GM12874 (cell line): ENCODE measurements at regions not wholly inside any gene's neighbourhood (a gene's known extent, or its start where the extent isn't known, plus 50 kb on each side); places are given as distances from the start of the nearest gene placed in this dataset.

Experiments
- TF ChIP-seq, protein P1 (sequence below): IDR thresholded peaks from 2 replicates; pipeline ENCODE4 v1.5.1; 2011; ENCODE audit warnings: low read depth, mild to moderate bottlenecking, control low read depth, low read length, moderate library complexity; ENCODE audit not compliant: insufficient read depth

DNA sequence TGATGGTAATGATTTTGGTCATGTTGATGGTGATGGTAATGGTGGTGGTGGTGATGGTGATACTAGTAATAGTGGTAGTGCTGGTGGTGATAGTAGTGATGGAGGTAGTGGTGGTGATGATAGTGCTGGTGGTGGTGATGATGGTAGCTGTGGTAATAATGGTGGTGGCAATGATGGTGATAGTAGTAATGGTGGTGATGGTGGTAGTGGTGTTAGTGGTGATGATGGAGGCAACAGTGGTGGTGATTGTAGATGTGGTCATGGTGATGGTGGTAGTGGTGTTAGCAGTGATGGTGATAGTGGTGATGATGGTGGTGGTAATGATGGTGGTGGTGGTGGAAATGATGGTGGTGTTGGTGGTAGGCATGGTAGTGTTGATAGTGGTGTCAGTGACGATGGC, 127.0 kb upstream of the RPL38 start:
- TF ChIP-seq, protein P1, sequence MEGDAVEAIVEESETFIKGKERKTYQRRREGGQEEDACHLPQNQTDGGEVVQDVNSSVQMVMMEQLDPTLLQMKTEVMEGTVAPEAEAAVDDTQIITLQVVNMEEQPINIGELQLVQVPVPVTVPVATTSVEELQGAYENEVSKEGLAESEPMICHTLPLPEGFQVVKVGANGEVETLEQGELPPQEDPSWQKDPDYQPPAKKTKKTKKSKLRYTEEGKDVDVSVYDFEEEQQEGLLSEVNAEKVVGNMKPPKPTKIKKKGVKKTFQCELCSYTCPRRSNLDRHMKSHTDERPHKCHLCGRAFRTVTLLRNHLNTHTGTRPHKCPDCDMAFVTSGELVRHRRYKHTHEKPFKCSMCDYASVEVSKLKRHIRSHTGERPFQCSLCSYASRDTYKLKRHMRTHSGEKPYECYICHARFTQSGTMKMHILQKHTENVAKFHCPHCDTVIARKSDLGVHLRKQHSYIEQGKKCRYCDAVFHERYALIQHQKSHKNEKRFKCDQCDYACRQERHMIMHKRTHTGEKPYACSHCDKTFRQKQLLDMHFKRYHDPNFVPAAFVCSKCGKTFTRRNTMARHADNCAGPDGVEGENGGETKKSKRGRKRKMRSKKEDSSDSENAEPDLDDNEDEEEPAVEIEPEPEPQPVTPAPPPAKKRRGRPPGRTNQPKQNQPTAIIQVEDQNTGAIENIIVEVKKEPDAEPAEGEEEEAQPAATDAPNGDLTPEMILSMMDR = no peak

DNA sequence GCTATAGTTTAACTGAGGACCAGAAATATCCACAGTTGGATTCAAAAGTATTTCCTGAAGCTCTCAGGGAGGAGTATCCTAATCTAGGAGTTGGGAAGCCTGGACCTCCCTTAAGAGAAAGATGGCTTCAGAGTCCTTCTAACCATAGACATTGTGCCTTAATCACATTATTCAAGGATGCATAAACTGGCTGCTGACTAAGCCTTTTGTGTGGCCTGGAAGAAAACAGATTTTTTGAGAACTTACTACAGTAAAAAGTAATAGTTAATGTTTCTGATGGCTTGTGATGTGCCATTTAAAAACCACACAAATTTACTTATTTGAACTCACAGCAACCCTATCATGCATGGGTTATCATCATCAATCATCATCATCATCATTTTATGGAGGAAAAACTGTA, 126.2 kb upstream of the RPL38 start:
- TF ChIP-seq, protein P1 = no peak

DNA sequence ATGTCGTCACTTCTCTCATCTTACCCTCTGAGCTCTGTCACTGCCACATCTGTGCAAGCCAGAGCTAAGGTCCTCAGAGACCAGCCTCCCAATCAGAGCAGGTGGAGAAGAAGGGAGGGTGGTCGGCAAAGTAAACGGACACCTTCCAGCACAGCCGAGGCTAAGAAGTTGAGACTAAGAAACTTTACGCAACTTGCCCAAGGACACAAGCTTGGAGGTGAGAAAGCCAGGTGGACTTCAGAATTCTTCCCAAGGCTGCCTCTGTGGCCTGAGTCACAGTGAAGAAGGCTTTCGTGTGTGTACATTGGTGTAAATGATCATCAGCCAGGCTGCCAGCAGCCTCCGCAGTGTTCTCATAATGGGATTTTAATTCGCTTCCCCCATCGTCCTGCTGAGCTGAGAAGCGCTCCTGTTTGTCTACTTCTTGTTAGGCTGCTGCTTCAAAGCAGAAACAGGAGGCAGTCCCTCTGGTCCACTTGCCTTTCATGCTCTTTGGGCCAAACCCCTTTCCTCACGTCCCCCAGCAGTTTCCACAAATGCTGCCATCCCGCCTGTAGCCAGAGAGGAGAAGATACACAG, 125.0 kb upstream of the RPL38 start:
- TF ChIP-seq, protein P1 = no peak

DNA sequence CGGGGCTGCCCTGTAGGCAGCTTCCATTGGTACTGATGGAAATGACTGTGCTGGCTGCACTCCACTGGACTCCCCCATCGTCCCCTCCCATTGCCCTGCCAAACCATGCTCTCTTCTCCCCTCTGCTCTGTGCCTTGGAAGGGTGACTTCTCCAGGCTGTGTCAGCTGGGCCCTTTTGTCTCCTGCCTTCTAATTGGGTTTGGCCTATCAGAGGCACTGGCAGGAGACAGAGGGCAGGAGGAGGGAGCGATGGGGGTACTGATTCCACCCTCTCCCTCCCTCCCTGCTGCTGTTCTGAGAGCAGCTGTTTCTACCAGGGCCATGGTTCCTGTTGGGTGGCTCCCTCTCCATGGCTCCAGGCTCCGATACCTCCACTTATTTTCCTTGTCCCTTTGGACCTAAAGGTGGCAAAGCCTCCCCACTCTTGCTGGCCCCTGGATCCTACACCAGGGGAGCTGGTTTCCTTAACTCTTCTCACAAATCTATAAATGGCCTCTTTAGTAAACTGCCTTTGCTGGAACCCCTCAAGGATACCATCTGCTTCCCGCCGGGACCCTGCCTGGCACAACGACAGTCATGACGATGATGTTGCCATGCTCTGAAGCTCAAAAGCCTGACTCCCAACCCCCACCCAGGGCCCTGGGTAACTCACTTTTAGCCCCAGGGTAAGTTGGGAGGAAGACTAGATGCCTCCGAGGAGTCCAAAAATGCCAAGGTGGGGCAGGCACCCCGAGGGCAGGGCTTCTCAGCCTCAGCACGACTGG, 123.8 kb upstream of the RPL38 start:
- TF ChIP-seq, protein P1 = no peak

DNA sequence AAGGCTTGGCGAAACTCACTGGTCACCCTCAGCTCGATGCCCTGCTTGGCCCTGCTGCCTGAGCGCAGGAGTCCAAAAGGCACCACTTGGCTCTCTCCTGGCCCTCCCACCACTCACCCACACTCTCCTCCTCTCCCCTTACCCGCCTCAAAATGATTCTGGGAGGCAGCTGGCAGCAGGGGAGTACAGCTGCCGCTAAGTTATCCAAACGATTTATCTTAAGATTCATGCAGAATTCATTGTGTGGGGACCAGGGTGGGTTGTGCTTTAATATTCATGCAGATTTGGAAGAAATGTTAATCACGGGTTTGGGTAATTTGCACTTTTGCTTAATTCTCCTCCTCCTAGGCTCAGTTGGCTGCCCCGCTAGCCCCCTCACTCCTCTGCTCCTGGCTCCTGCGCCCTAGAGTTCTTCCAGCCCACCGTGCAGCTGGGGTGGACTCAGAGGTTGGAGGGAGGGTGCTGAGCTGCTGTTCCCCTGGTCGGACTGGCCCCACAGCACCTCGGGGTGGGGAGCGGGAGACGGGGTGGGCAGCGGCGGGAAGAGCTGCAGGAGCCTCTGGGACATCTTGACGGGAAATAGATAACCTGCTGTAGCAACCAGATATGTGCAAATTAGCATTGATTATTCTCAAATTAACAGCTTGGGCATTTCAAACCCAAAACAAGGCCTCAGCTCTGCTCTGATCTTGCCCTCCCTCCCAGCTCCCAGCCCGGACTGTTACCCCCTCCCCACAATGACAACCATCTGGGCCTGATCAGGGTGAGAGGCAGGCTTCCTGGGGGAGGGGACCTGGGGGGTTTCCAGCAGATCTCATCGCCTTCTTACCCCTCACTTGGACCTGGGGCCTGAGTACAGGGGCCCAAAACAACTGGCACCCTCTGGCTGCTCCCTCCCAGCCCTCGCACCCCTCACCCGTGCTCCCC, 122.6 kb upstream of the RPL38 start:
- TF ChIP-seq, protein P1 = no peak

DNA sequence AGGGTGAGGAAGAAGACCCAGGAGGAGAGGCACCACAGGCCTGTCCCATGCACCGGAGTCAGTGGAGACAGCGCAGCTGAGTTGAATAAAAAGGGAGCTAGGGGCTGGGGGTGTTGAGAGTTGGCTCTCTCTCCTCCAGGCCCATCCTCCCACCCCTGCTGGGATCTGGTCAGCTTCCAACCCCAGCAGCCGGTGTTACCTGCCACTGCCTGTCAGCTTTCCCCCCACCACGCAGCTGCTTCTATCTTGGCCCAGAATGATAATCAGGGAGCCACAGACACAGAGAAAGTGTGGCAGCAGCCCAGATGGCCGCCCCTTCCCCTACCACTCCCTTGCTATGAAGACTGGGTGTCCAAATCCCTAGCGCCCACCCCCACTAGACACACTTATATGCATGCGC, 120.6 kb upstream of the RPL38 start:
- TF ChIP-seq, protein P1 = no peak

DNA sequence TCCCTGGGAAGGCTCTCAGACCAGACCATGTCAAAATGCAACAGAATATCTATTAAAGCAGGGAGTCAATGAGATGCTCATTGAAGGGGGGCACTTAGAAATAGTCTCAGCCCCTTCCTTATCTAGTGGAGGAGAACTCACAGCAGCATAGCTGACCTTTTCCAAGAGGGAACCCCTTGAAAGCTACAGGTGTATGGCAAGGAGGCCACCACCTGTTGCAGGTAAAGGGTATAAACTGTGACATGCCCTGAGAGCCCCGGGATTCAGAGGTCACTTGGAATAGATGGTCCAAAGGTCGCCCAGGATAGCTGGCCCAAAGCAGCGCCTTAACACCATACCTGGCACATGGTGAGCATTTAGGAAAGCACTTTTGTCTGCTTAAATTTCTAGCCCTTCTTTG, 120.2 kb upstream of the RPL38 start:
- TF ChIP-seq, protein P1 = no peak
